Stimulated activated CD4-positive, alpha-beta T cell treated with anti-CD3 and anti-CD28 coated beads, Interleukin-15, amount 100 ng/mL, for 24 hours (primary cell): ENCODE measurements at regions not wholly inside any gene's neighbourhood (a gene's known extent, or its start where the extent isn't known, plus 50 kb on each side); places are given as distances from the start of the nearest gene placed in this dataset.
"Not testable (repeated sequence)": the region's sequence is repeated elsewhere in the genome, so short reads cannot be mapped to it uniquely, and the experiment has no call there.

Experiments
- DNase-seq: peaks from one replicate; pipeline ENCODE4 v3.0.0-alpha.2; 2020

DNA sequence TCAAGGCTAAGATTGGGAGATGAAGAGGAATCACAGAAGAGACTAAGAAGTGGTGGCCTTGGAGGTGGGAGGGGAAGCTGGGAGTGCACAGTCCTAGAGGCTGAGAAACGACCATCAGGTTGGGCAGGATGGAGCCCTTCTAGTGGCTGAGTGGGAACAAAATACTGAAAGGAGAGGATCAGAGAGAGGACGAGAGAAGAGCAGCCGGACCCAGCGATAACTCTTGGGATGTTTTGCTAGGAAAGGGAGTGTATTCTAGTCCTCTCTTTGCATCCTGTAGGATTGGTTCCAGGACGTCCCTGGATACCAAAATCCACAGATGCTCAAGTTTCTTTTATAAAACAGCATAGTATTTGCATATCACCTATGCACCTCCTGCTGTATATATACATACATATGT, 143.8 kb downstream of the CRLF3 start:
- DNase-seq: not testable (repeated sequence)

DNA sequence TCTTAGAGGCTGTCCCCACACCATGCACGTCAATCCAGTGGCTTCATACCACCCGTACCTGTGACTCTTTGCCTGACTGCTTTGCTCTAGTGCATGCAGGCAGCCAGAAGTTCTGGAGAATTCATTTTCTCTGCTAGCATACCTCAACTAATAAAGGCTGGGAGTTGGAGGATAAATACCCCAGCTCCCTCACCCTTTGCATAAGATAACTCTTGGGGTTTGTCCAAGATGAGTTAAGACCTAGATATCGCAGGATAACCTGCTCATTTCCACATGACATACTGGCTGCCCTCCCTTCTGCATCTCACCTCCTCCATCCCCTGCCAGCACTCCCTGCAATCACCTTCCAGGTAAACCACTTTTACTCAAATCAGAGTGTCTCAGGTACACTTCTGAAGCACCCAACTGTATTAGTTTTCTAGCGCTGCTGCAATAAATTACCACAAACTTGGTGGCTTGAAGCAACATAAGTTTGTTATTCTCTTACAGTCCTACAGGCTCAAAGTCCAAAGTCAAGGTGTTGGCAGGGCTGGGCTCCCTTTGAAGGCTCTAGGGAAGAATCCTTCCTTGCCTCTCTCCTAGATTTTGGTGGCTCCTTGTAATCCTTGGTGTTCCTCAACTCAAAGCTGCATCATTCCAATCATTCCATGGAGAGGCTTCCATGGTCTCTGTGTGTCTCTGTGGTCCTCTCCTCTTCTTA, 146.8 kb downstream of the CRLF3 start:
- DNase-seq: no peak

DNA sequence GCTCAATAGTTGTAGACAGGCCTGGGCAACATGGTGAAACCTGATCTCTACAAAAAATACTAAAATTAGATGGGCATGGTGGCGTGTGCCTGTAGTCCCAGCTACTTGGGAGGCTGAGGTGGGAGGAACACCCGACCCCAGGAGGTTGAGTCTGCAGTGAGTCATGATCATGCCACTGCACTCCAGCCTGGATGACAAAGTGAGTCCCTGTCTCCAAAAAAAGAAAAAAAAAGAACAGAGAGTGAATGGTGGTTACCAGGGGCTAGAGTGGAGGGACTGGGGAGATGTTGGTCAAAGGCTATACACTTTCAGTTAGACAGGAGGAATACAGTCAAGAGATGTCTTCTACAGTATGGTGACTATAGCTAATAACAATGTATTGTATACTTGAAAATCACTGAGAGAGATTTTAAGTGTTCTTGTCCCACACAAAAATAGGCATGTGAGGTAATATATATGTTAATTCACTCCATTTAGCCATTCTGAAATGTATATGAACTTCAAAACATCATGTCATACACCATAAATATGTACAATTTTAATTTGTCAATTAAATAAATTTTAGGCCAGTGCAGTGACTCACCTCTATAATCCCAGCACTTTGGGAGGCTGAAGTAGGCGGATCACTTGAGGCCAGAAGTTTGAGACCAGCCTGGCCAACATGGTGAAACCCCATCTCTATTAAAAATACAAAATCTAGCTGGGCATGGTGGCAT, 148.6 kb downstream of the CRLF3 start:
- DNase-seq: not testable (repeated sequence)

DNA sequence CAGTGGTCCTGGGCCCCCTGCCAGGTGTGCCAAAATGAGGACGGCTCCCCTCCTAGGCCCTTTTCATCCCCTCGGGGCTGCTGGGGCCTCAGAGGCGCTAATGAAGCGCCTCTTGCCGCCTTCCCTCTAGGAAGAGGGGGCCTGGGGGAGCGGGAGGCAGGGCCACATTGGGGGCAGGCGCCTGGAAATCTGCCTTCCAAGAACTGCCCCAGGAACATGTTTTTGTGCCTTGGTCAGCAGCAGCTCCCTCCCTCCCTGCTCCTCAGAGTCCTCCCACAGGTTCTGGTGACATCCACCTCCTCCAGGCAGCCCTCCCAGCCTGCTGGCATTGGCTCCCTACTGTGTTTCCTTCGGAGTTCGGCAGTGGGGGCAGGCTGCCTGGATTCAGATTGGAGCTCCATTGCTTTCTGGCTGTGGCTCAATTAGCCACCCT, 155.3 kb downstream of the CRLF3 start:
- DNase-seq: not testable (repeated sequence)

DNA sequence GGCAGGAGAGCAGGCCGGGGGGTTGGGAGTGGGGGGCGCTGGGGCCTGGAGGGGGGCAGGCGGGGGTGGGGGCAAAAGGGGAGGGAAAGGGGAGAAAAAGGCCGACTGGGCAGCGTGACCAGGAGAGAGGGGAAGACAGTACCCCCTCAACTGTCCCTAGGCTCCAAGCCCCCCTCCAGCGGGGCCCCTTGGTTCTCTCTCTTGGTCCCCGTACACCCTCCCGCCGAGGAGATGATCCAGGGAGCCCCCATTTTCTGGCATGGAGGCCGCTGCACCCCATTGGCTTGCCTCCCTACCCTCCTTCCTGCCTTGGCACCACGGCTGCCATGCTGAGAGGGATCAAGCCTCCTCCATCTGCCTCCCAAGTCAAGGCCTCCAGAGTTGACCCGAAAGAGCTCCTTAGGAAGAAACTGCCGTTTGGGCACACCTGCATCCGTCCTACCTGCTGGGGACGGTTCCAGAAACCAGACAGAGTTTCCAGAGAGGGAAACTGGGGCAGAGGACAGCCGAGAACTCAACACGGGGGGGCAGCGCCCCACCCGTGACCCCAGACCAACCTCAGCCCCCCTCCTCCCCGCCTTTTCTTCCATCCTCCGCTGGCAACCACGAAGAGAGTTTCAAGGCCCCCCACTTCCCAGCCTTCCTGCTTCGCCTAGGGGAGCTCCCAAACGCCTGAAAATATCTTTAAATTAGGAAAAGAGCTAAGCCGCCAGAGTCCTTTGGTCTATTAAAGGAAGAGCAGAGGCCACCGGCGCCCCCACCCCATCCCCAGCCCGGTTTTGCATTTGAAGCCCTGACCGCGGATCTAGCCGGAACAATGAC, 155.9 kb downstream of the CRLF3 start:
- not testable (repeated sequence) for DNase-seq

DNA sequence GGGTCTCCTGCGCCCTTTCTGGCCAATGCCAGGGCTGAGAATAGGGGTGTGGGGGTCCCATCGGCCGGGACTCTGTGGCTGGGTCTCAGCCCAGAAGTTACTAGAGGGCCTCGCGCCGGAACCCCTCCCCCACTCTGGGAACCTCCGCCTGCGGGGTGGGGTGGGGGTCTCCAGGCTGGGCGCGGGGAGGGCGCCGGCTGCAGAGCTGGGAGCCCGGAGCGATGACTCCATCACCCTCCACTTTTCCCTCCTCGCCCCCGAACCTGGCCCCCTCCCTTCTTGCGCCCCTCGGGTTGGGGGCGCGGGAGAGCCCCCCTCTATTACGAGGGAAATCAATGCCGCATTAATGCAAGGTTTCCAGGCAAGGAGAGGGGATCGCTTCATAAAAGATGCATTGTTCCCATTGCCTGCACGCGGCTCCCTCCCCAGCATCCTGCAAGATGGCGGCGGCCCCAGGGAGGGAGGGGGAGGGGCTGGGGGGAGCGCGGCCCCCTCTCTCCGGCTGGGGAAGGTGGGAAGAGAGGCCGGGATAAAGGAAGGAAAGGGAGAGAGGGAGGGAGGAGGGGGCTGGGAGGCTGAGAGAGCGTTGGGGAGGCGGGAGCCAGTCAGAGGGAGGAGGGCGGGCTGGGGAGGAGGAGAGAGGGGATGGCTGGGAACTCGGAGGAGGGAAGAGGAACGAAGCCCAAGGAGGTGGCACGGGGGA, 156.7 kb downstream of the CRLF3 start:
- DNase-seq: not testable (repeated sequence)

DNA sequence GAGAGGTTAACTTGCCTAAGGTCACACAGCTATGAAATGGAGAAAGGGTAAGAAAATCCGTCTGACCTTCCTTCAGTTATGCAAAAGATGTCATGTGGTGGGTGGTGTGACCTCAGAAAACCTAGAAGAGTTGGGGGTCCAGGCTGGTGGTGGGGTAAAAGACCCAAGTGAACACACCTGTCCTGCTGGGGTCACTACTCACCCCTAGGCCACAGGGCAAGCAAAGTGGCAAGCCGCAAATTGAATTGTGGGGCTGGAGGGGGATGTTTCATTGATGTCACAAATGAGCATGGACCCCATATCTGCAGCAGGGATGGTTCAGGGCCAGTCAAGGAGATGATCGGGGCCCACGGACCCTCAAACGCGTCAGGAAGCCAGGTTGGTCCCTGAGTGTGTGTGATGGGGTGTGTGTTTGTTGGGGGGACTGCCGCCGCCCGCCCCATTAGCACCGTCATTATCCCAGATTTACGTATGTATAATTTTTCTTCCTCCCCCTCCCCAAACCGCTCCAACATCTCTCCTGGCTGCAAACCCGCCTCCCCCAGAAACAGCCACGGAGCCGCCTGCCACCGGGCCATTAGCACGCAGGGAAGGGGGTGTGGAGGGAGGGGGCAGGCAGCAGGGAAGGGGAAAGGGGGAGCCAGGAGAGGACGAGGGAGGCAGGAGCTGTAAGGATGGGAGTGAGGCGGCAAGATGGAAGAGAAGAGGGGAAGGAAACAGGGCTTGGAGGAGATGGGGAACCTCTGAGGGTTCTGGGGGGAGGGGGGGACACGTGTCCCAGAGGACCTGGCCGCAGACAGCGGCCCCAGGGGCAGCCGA, 157.4 kb downstream of the CRLF3 start:
- DNase-seq: not testable (repeated sequence)

DNA sequence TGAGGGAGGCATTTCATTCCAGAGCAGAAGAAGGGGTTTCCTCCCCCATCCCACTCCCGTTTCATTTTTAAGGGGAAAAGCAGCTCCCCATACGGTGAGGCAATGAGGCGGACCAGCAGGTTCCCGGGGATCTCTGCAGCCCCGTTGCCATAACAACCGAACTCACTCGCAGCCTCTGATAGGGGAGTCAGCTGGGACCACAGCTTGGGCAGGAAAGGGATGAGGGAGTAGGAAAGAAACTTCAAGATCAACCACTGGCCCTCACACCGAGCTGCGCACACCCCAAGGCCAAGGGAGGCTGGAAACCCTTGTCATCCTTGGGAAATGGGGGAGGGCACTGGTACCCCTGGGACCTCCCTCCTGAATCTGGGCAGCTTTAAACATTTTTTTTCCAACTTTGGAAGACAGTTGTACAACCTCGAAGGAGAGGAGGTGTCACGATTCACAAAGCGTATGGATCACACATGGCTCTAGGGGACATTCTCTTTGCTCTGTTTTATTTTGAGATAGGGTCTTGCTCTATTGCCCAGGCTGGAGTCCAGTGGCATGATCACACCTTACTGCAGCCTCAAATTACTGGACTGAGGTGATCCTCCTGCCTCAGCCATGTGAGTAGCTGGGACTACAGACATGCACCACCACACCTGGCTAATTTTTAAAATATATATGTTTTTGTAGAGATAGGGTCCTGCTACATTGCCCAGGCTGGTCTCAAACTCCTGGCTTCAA, 160.6 kb downstream of the CRLF3 start:
- not testable (repeated sequence) for DNase-seq

DNA sequence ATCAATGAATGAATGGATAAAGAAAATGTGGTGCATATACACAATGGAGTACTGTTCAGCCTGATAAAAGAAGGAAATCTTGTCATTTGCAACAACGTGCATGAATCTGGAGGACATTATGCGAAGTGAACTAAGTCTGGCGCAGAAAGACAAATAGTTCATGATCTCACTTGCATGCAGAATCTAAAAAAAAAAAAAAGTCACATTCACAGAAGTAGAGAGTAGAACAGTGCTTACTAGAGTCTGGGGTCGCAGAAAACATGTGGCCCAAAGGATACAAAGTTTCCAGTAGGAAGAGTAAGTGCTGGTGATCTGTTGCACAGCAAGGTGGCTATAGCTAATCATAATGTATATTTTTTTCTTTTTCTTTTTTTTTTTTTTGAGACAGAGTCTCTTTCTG, 167.3 kb downstream of the CRLF3 start:
- not testable (repeated sequence) for DNase-seq

DNA sequence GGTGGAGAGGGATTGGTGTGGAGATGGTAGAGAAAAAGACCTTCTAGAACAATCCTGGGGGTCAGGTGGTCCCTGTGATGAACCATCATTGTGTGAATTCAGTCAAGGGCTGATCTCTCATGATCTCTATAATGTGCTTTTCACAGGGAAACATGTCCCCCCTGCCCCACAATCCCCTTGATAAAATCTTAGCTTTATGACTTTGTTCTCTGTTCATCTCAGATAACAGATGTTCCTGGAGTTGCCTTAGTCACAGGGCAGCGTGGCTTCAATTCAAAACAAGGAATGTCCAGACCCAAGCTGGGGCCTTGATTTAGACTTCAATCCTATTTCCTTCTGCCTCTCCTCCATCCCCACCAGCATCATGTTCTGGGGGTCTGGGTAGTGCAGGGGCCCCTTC, 171.5 kb downstream of the CRLF3 start:
- not testable (repeated sequence) for DNase-seq

DNA sequence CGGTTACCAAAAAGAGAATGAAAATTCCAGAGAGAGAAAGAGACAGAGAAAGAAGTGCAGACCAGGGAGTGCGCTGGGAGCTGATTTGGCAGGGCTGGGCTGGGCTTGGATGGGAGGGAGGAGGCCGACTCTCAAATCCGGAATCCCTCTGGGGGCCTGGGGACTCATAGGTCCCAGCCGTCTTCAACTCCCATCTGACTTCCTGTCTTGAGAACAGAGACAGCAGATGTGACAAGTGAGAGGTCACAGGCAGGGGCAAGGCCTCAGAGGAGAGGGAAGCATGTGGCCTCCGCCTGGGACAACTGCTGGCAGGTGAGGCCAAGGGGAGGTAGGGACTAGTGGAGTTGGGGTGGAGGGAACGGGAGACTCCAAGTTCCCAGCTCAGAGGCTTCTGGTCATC, 172.9 kb downstream of the GOSR1 start:
- DNase-seq: not testable (repeated sequence)

DNA sequence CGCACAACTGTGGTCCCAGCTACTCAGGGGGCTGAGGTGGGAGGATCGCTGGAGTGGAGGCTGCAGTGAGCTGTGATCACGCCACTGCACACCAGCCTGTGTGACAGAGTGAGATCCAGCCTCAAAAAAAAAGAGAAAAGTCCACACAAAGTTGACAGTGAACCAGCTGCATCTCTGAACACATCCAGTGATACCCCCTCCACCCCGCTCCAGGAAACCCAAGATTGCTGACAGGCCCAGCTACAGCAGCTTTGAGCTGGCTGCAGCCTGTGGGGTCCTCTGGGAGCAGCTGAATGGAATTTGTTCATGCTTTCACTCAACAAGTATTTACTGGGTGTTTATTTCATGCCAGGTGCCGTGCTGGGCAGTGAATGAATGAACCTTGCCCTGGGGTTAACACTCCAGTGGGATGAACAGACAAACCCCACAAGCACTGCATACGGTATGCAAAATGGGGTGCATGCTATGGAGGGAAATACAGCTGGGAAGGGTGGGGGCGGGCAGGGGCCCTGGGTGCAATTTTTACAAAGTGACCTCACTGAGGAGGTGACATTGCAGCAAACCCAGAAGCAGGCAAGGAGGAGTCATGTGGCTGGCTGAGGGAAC, 170.9 kb downstream of the GOSR1 start:
- not testable (repeated sequence) for DNase-seq

DNA sequence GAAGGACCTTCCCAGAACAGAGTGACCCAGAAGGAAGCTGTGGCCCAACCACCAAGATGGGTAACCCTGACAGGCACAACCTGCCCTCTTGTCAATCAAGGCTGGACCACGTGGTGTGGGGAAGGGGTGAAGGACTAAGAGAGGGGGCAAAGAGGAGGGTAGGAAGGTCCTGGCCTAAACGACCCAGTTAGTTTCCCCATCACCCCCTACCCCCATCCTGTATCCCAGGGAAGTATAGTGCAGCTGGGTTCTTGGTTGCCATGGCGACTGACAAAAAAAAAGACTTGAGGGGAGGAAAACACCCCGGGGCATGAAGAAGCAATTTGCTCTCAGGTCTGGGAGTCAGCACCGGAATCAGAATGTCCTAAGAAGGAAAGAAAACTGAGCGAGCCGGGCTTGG, 168.7 kb downstream of the GOSR1 start:
- not testable (repeated sequence) for DNase-seq

DNA sequence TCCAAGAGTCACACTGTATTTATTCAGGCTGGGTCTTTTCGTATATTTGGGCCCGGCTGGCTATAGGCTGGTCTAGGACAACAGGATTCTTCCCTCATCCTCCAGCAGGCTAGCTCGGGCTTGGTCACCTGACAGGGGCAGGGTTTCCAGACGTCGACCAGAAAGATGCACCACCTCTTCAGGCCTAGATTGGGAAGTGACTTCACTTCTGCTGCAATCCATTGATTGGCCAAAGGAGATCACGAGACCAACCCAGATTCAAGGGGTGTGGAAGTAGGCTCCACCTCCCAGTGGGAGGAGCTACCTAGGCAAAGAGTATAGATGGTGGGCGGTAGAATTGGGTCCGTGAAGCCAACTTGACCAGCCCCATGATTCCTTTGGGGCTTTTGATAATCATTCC, 167.5 kb downstream of the GOSR1 start:
- DNase-seq: not testable (repeated sequence)

DNA sequence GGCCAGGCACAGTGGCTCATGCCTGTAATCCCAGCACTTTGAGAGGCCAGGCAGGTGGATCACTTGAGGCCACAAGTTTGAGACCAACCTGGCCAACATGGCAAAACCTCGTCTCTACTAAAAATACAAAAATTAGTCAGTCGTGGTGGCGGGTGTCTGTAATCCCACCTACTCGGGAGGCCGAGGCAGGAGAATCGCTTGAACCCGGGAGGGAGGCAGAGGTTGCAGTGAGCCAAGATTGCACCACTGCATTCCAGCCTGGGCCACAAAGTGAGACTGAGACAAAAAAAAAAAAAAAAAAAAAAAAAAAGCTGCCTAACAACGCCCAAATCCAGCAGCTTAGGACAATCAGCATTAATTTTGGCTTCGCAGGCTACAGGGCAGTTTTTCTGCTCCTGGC, 167.1 kb downstream of the GOSR1 start:
- DNase-seq: not testable (repeated sequence)

DNA sequence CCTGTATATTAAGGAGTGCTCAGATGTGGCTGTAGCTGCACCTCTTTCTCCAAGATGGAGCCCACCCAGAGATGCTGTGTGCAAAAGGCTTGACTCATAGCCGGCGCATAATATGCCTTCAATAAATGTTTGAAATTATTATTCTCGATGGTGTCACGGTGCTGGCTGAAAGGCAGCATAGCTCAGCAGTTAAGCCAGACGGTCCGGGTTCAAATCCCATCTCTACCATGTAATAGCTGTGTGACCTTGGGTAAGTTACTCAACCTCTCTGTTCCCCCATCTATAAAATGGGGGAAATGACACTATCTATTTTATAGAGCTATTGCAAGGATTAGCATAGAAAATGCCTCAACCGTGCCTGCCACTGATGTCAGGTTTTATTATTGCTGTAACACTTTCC, 164.2 kb downstream of the GOSR1 start:
- not testable (repeated sequence) for DNase-seq

DNA sequence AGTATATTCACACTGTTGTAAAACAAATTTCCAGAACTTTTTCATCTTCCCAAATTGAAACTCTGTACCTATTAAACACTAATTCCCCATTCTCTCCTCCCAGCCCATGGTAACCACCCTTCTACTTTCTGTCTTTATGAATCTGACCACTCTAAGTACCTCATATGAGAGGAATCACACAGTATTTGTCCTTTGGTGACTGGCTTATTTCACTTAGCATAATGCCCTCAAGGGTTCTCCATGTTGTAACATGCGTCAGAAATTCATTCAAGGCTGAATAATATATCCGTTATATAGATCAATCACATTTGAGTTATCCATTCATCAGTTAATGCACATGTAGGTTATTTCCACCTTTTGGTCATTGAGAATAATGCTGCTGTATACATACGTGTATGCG, 162.2 kb downstream of the GOSR1 start:
- DNase-seq: not testable (repeated sequence)

DNA sequence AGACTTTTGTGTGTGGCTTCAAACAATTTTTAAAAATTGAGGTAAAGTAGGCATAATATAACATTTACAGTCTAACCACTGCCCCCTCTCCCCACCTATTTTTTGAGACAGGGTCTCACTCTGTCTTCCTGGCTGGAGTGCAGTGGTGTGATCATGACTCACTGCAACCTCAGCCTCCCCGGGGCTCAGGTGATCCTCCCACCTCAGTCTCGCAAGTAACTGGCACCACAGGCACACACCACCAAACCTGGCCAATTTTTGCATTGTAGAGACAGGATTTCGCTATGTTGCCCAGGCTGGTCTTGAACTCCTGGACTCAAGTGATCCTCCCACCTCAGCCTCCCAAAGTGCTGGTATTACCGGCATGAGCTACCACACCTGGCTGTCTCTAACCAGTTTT, 161.8 kb downstream of the GOSR1 start:
- not testable (repeated sequence) for DNase-seq

DNA sequence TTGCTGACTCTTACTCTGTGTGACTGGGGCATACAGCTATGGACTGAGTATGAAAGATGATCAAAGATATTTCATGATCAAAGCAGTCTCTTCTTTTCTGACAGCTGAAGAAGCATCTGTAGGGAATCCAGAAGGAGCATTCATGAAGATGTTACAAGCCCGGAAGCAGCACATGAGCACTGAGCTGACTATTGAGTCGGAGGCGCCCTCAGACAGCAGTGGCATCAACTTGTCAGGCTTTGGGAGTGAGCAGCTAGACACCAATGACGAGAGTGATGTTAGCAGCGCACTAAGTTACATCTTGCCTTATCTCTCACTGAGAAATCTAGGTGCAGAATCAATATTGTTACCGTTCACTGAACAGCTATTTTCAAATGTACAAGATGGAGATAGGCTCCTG, 154.4 kb downstream of the GOSR1 start:
- not testable (repeated sequence) for DNase-seq

DNA sequence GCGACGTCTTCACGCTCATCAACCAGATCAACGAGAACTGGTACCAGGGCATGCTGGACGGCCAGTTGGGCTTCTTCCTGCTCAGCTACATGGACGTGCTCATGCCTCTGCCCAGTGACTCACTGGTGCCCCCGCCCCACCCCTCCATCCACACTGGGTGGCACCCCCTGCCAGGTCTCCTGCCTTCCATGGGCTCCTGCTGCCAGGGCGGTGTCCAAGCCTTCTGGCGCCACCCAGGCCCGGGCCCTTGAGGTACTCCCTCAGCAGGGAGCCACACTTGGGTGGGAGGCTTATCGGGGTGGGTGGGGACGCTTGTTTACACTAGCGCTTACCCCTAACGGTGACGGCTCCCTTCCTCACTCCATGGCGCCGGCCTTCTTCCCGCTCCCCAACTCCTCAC, 148.2 kb downstream of the GOSR1 start:
- not testable (repeated sequence) for DNase-seq

DNA sequence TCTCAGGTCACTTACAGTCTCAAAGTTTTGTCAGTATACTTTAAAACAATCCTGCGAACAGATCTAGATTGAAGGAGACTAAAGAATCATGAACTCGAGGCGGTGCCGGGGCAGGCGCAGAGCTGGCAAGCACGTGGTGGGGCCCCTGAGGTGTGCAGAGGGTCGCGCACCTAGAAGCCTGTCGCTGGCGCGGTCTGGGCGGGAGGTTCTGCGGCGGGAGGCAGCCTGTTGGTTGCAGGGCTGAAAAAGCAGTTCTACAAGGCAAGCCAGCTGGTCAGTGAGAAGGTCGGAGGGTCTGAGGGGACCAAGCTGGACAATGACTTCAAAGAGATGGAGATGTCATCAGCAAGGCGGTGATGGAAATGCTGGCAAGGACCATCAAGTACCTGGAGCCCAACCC, 147.0 kb downstream of the GOSR1 start:
- not testable (repeated sequence) for DNase-seq
